Cardiac septum (tissue), 1 donor: ENCODE measurements at regions not wholly inside any gene's neighbourhood (a gene's known extent, or its start where the extent isn't known, plus 50 kb on each side); places are given as distances from the start of the nearest gene placed in this dataset.

Experiments
- DNase-seq: peaks from one replicate; pipeline ENCODE4 v3.0.0-alpha.2; 2020; ENCODE audit warnings: low spot score
- intact Hi-C: fragments of 100-400 bp; cut with DNase I; formaldehyde crosslinking; loops from one replicate; pipeline ENCODE4 v1.14.0; 2022
- donor health status: DM: no; HTN: no; CAD: no.

DNA sequence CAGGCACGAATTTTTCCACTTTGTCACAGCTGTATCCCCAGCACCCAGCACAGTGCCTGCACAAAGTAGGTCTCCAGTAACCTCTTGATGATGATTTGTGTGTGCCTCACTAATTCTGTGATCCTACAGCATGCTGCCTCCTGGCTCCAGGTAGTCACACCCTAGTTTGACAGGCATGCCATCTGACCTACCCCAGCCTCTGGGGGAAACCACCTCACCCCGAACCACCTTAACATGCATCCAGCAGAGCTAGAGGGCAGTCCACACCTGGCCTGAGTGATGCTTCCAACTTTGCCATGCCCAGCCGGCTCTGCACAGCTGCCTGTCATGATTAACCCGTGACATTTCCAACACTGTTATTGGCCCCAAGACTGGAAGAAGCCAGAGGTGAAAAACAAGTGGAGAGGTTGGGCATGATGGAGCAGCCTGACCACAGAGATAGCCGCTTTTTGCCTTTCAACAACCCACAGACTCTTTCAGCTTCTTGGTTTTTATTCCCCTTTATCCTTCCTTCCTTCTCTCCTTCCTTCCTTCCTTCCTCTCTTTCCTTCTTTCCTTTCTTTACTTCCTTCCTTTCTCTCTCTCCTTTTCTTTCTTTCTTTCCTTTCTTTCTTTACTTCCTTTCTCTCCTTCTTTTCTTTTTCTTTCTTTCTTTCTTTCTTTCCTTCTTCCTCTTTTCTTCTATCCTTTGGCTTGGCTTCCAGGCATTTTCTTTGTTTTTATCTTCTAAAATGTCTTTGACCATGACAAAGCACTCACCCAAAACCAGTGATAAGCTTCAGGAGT, 294.4 kb upstream of the SIX2 start:
- intact Hi-C loops, result no loop called here
- DNase-seq, result no peak

DNA sequence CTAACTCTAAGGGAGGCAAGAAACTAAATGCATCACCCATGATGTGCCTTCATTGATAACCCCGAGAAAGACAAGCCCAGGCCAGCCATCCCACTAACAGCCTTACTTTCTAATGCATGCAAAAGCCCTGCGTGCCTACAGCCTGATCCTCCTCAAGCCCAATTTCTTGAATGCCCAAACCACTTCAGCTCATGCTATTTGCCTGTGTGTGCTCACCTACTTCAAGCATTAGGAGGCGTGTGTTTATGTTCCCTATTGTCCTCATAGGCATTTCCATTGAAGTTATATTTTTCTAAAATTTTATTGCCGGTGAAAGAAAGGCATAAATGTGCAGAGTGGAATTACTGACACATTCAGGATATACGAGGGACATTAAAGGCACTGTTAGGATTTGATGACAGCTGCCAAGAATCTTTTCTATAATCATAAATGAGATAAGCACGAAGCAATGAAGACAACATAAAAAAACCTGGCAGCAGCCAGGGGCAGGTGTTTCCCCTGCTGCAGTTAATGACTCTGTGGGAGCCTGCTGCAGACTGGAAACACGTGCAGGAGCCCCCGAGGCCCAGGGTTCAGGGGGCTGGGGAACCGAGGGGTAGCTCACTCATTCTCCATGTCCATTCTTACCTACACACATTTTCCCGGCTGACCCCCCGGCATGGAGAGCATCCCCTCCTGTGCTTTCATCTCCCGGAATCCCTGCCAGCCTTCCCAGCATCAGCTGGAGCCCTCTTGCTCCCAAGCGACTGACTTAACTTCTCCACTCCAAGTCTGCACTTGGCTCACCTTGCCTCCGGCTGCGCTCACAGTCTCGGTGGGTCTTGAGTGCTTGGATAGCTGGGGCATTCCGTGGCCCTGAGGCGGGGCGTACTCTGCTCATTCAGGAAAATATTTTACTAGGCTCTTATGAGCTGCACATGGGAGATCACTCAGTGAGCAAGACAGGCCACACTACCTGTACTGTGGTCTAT, 292.3 kb upstream of the SIX2 start:
- no peak for DNase-seq
- intact Hi-C loops, result no loop called here

DNA sequence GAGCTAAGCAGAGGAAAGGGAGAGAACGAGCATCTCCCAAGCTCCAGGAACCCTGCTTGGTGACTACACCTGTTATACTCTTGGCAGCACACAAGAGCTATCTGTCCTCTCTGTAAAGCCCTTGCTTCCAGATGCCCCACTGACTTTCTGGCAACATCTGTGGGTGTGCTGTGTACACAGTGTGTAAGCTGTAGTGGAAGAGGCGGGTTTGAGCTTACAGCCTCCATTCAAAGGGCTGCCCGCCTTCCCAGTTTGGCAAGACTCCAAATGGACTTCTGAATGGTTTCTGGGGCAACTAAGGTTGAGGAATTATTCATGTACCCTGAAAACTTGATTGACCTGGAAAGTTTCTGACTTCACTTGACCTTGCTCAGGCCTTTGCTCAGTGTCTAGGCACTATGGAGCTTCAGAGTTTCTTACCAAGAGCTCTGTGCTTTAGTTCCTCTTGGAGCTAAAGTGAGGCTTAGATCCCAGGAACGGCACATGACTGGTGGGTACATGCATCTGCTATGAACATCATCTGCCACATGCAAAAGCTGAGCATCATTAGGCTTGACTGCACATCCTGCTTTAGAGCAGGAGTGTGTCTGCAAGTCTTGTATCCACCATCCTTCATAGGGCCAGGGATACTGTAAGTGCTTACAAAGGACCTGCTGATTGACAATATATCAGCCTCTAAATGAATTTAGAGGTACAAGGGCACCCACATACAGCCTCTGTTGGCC, 290.9 kb upstream of the SIX2 start:
- intact Hi-C loops, result no loop called here
- DNase-seq, result no peak

DNA sequence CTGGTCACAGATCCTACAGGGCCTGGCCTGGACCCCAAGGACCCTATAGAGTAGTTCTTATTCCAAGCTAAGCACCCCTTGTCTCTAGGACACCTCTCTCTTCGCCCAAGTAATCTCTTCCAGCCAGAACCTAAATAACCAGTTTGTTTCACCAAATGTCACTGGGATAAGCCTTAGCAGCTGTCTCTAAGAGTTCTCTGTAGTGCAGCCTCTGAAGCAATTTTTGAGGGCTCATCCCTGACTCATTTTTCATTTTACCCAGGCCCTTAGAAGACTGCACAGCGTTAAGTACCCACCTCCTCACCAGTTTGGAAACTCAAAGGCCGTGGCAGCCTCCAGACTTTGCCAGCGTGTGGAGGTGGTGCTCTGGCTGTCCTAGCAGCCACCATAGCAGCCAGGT, 290.1 kb upstream of the SIX2 start:
- DNase-seq, result no peak
- intact Hi-C loops, result no loop called here

DNA sequence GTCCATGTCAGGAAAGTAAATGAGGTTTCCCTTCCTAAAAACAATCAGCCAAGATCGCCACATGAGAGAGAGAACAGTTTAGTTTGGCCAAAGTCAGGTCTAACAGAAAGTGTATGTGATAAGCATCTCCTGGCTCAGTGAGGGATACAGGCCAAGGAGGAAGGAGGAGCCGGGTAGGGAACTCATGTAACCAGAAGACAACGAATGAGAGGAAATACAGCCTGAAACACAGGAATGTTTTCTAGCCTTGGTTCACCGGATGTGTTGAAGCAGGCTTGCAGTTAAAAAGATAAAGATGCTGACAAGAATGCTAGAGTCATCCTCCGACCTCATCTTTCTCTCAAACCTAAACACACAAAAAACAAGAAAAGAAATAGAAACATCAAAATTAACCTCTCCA, 283.9 kb upstream of the SIX2 start:
- intact Hi-C loops, result no loop called here
- DNase-seq, result no peak

DNA sequence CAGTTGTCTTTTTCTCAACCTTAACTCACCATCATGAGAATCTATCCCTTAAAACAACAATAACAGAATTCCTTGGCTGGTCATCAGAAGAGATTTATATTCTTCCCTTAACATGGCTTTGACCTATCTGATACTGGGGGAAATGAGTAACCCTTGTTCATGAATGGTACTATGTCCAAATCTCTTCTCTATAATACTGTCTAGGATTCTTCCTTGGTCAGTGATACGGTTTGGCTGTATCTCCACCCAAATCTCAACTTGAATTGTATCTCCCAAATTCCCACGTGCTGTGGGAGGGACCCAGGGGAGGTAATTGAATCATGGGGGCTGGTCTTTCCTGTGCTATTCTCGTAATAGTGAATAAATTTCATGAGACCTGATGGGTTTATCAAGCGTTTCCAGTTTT, 282.0 kb upstream of the SIX2 start:
- no peak for DNase-seq
- intact Hi-C loops, result no loop called here

DNA sequence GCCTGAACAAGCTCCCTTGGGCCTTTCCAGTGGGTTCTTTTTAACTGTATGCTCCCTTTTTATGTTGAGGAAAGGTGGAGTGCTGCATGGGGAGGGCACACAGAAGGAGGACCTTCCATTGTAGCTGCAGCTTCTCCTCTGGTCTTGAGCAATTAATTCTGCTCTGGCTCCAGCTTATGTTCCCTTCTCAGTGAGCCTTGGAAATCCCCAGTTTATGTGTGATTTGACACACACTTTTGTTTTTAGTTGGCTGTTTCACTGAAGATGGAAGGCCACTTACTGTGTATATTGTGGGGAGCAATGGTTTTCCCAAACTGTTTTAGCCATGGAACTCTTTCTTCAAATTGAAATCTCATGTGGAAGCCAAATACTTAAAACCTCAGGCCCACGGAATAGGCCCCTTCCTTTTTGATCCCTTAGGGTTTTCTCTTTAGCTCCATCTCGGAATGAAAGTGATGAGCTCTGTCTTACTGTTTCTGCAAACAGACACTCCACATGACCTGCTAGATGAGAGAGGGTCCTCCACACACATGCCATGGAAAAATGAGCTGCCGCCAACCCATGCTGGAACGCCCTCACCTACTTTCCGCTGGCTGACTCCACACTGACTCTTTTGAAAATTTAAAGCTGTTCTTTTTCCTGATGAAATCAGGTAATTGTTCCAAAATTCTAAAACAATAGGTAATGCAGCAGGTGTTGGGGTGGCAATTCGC, 280.9 kb upstream of the SIX2 start:
- intact Hi-C loops, result no loop called here

DNA sequence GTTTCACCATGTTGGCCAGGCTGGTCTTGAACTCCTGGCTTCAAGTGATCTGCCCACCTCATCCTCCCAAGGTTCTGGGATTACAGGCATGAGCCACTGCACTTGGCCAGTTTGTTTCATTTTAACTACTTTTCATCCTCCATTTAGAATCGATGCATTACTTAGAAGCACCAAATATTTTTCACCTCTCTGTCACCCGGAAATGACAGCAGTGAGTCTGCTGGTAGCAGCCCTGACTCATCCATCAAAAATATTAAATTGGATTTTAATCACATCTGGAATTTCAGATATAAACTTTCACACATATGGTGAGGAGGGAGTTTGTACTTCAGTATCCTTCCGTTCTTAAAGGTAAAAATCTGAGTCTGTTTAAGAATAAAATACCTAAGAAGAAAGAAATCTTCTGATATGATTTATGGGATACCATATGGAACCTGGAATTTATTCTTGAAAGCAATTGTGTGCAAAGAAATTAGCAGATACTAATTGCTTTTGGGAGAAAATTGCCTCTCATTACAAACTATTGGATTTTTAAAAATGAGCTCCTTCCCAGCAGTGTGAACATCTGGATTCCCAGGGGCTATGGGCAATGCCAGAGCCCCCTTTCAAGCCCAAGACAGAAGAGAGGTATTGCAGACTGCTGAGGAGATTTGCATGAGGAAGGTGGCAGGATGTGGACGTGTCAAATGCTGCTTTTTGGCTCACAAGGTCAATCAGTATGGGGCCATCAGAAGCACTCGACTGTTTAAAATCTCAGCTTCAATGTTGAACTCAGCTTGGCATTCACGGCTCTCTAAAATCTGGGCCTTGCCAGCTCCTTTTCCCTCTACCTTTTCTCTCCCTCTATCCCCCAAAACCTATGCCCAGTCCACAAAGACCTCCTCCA, 279.5 kb upstream of the SIX2 start:
- intact Hi-C loops, result no loop called here
- no peak for DNase-seq

More for the DNA sequence above, 280.9 kb upstream of the SIX2 start:
- no peak for DNase-seq

DNA sequence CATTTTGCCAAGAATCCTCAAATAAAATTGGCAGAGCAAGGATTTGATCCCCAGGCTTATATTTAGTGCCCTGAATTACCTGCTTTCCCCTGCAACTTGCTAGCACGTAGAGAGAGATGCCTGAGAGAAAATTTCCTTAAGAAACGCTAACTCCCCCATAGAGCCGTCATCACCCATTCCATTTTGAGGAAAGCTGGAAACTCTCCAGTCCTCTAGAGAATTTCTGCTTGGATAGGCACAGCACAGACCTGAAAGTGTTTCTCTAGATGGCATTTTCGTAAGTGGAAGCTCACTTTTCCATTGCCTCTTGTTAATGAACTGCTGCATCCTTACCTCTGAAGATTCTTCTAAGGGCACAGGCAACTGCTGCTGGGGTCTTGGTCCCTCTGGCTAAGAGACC, 277.8 kb upstream of the SIX2 start:
- DNase-seq, result no peak
- intact Hi-C loops, result no loop called here

DNA sequence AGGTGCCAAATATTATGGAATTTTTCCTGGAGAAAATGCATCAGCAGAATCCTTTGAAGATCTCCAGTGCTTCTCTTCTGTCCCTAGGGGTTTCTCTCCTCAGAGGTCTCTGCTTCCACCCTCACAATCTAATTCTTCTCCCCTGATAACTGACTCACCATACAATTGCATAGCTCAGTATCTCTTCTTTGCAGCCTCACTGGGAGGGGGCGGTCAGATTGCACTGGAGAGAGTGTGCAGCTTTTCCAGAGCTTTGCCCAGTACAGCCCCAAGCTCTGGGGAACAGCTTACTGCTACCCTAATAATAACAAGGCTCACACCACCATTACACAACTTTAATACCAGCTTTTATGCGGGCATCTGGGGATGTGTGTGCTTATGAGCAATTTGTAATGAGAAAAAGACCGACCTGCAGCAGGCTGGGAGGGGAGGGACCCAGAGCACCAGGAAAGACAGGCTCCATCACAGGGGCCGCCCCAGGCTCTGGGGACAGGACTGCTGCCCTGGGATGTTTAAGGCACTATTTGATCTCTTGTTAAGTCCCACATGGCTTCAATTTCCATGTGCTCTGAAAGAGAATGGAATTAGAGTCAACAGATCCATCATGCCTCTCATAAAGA, 276.6 kb upstream of the SIX2 start:
- DNase-seq, result no peak
- intact Hi-C loops, result no loop called here

DNA sequence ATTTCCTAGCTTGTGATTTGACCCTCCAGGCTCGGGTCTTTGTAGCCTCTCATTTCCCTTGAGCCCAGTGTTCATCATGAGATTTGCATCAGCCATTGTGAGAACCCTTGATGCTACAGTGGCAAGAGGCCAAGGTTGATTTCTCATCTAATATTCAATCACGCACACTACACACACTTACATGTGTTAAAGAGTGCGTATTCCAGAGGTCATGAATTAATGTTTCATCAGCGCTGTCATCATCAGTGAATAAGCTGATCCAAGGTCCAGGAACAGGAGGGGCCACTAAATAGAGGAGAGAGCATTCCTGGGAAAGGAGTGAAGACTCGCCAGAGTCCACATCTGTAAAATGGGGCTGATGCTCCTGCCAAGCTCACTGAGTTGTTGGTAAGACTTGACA, 276.1 kb upstream of the SIX2 start:
- no peak for DNase-seq
- intact Hi-C loops, result no loop called here

DNA sequence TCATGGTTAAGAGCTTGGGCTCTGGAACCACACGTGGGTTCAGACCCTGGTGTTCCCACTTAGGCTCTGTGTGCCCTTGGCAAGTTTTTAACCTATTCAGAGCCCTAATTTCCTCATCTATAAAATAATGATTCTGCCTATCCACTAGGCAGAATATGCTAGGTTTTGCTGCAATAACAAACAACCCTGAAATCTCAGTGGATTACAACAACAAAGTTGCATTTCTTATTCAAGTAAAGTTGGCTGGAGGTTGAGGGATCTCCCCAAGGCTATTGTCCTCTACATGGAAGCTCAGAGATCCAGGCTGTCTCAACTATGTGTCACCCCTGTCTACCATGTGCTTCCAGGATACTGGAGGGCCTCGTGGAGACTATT, 275.4 kb upstream of the SIX2 start:
- no peak for DNase-seq

DNA sequence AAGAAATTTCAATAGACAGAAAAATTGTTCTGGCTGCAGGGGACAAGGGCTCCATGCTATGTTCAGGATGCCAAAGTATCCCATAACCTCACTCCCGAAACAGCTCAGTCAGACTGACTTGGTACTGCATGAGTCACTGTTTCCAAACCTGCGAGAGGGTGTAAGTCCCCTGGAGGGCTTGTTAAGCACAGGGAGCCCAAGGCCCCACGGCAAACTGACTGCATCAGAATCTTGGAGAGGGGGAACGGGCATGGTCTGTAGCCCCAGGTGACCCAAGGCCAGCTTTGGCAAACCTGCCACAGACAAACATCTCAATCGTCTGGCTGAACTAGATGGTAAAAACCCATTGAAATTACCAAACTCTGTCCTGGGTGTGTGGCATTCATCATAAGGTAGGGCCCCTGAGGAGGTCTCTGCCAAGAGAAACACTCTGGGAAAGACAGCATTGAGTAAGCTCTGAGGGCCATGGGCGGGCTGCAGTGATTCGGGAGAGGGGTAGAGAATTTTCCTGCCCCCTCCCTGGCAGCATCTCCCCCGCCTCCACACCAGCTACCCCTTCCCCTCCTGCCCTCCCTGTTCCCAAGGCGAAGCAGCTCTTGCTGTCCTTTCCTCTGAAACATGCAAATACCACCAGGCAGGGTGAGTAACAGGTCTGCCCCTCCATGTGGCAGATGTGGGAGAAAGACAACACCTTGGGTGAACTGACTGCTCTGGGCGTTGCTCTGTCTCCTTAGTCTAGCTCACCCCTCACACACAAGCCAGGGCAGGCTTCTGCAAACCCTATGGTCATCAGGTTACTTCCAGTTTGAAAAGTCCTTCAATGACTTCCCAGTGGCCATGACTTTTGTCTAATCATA, 274.7 kb upstream of the SIX2 start:
- intact Hi-C loops, result no loop called here
- DNase-seq, result no peak

More for the DNA sequence above, 275.4 kb upstream of the SIX2 start:
- intact Hi-C loops, result no loop called here

DNA sequence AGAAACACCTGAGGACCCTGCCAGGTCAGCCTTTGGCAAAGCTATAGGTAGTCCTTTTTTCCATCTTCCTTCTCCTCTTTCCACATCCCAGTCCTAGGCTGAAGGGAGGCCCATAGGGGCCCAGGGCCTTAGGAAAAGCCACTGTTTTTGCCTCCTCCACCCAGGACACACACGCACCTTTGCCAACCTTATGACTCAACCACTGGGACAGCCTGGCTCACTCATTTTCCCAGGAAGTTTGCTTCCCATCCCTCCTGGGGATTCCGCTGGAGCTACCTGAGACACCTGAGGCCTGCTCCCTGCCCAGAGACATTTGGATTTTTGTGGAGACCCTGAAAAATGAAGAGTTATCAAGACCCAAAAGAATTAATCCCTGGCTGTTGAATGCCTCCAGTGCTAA, 273.4 kb upstream of the SIX2 start:
- no peak for DNase-seq
- intact Hi-C loops, result no loop called here

DNA sequence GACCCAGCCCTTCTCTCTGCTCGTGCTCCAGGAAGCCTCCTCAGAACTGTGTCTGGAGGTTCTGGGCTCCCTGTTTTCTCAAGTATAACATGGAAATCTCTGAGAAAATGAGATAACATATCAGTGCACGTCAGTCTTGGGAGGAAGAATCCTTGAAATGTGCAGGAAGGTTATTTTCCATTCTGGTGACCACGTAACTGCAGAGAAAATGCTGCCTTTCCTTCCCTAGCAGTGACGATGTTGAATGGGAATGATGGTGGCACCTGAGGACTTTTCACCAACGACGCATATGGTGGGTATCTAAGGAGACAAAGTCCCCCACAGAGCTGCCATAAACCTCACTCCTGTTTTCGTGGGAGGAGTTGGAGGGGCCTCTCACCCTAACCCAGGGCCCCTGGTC, 272.1 kb upstream of the SIX2 start:
- intact Hi-C loops, result no loop called here
- no peak for DNase-seq

DNA sequence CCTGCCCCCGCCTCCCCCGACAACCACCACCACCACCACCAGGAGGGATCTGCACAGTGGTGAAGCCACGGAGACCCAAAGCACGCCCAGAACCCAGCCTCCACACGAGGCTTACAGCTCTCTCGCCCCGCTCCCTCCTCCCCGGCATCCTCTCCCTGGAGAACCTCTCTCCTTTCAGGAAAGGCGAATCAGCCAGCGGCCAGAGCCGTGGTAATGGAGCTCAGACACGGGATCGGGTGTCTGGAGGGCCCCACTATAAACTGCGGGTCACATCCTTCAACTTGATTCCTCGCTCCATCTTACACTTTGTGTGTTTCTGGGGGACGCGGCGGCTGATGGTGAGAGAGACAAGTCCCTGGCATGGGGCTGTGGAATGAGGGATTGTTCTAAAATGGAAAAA, 271.5 kb upstream of the SIX2 start:
- no peak for DNase-seq
- intact Hi-C loops, result no loop called here

DNA sequence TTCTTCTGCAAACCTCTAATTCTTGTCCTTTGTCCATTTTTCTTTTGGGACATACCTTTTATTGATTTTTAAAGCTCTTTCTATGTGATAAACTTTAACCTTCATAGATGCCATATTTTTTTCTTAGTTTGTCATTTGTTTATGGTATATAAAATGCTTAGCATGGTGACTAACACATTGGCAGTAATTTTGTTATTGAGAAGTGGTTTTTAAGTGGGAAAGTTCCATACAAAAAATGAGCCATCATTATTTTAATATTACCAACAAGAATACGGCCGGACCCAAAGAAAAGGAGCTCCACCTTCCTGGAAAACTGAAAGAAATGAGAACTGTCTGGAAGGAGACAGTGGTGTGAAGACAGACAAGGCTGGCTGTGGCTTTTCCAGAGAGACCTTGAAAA, 270.1 kb upstream of the SIX2 start:
- intact Hi-C loops, result no loop called here
- no peak for DNase-seq
